ENCODE measurements at regions not wholly inside any gene's neighbourhood (a gene's known extent, or its start where the extent isn't known, plus 50 kb on each side); places are given as distances from the start of the nearest gene placed in this dataset.
"Not testable (repeated sequence)": the region's sequence is repeated elsewhere in the genome, so short reads cannot be mapped to it uniquely, and the experiment has no call there.

- no peak overlapping the region for H3K4me3 ChIP-seq (ENCODE audit: control insufficient read depth, low read depth, low read length)
- DNase-seq (ENCODE audit: low read depth): peak; percentile 38
- no peak for TF ChIP-seq CTCF (conservative IDR thresholded peaks at IDR 0.05; ENCODE audit: control insufficient read depth, insufficient read depth, low read depth, low read length)
These were observed 252.4 kb upstream of the C2CD4B start for GRCh38 chr15:62417439-62417838.

DNA sequence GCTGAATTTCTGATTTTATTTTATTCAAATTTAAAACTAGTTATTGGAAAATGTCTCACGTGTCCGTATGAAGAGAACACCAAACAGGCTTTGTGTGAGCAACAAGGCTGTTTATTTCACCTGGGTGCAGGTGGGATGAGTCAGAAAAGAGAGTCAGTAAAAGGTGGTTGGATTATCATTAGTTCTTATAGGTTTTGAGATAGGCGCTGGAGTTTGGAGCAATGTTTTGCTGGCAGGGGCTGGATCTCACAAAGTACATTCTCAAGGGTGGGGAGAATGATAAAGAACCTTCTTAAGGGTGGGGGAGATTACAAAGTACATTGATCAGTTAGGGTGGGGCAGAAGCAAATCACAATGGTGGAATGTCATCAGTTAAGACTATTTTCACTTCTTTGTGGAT lies 253.4 kb upstream of the C2CD4B start:
- DNase-seq (ENCODE audit: low read depth); H3K4me3 ChIP-seq (ENCODE audit: control insufficient read depth, low read depth, low read length): not testable (repeated sequence)

DNA sequence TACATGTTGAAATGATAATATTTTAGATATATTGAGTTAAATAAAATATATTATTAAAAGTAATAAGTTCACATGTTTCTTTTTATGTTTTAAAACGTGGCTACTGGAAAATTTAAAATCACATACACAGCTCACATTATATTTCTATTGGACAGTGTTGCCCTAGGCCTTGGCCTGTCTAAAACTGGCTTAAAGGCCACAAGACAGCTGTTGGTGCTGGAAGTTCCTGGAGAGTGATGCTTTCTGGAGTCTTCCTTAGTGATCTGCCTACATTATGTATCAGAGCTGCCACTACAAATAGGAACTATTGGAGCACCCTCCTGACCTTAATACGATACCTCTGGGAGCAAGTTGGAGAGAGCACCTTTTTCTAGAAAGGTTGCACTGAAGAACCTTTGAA lies 254.1 kb upstream of the C2CD4B start:
- no peak for DNase-seq (ENCODE audit: low read depth)
- no peak overlapping the region for H3K4me3 ChIP-seq (ENCODE audit: control insufficient read depth, low read depth, low read length)
- TF ChIP-seq CTCF (conservative IDR thresholded peaks at IDR 0.05; ENCODE audit: control insufficient read depth, insufficient read depth, low read depth, low read length): no peak

- DNase-seq (ENCODE audit: low read depth): not testable (repeated sequence)
These were observed 255.3 kb upstream of the C2CD4B start for GRCh38 chr15:62420371-62420770.

GRCh38 chr15:62421289-62421688 lies 256.2 kb upstream of the C2CD4B start:
- no peak for TF ChIP-seq CTCF (conservative IDR thresholded peaks at IDR 0.05; ENCODE audit: control insufficient read depth, insufficient read depth, low read depth, low read length)
- no peak overlapping the region for H3K4me3 ChIP-seq (ENCODE audit: control insufficient read depth, low read depth, low read length)
- DNase-seq (ENCODE audit: low read depth): no peak

More at GRCh38 chr15:62420371-62420770, 255.3 kb upstream of the C2CD4B start:
- H3K4me3 ChIP-seq (ENCODE audit: control insufficient read depth, low read depth, low read length): not testable (repeated sequence)

- no peak for TF ChIP-seq CTCF (conservative IDR thresholded peaks at IDR 0.05; ENCODE audit: control insufficient read depth, insufficient read depth, low read depth, low read length)
- no peak for DNase-seq (ENCODE audit: low read depth)
- H3K4me3 ChIP-seq (ENCODE audit: control insufficient read depth, low read depth, low read length): no peak overlapping the region
These were observed 261.4 kb upstream of the C2CD4B start for GRCh38 chr15:62426387-62426956.

- H3K4me3 ChIP-seq (ENCODE audit: control insufficient read depth, low read depth, low read length): no peak overlapping the region
- no peak for TF ChIP-seq CTCF (conservative IDR thresholded peaks at IDR 0.05; ENCODE audit: control insufficient read depth, insufficient read depth, low read depth, low read length)
- no peak for DNase-seq (ENCODE audit: low read depth)
These were observed 263.2 kb upstream of the C2CD4B start for GRCh38 chr15:62428259-62428658.

GRCh38 chr15:62428851-62429598 lies 263.9 kb upstream of the C2CD4B start:
- no peak for DNase-seq (ENCODE audit: low read depth)
- TF ChIP-seq CTCF (conservative IDR thresholded peaks at IDR 0.05; ENCODE audit: control insufficient read depth, insufficient read depth, low read depth, low read length): no peak

More at GRCh38 chr15:62428851-62429598, 263.9 kb upstream of the C2CD4B start:
- no peak overlapping the region for H3K4me3 ChIP-seq (ENCODE audit: control insufficient read depth, low read depth, low read length)
